HepG2 (cell line): ENCODE measurements at regions not wholly inside any gene's neighbourhood (a gene's known extent, or its start where the extent isn't known, plus 50 kb on each side); places are given as distances from the start of the nearest gene placed in this dataset.
A peak's percentile ranks its signal among the peaks of the same experiment; 100 is the strongest.

Experiments
- ARHGAP35 ChIP-seq: sonication (generic); formaldehyde crosslinking; IDR thresholded peaks from 2 replicates; pipeline ENCODE4 v1.9.0; 2022; ENCODE audit warnings: mild to moderate bottlenecking, inconsistent platforms, moderate library complexity, missing genetic modification reagents, borderline replicate concordance
- ARNT ChIP-seq: fragments of 450-650 bp; IDR thresholded peaks from 2 replicates; pipeline ENCODE4 v1.6.1; 2017
- DPF2 ChIP-seq: sonication (generic); formaldehyde crosslinking; IDR thresholded peaks from 2 replicates; pipeline ENCODE4 v1.4.0; 2020; ENCODE audit warnings: mild to moderate bottlenecking, low read depth, missing genetic modification reagents, borderline replicate concordance
- GATAD2A ChIP-seq: IDR thresholded peaks from 2 replicates; pipeline ENCODE4 v1.6.1; 2016
- HNRNPLL ChIP-seq: fragments of 200-400 bp; formaldehyde crosslinking; IDR thresholded peaks from 2 replicates; pipeline ENCODE4 v1.6.1; 2017; ENCODE audit warnings: mild to moderate bottlenecking, low read depth, low read length; ENCODE audit not compliant: poor library complexity, severe bottlenecking
- KAT2B ChIP-seq: fragments of 150-350 bp; IDR thresholded peaks from 2 replicates; pipeline ENCODE4 v1.6.1; 2014; ENCODE audit warnings: low read depth, low read length, borderline replicate concordance
- MXD4 ChIP-seq: IDR thresholded peaks from 2 replicates; pipeline ENCODE4 v1.6.1; 2016; ENCODE audit warnings: mild to moderate bottlenecking, missing biosample characterization, missing genetic modification reagents
- NFKB2 ChIP-seq: sonication (generic); formaldehyde crosslinking; IDR thresholded peaks from 2 replicates; pipeline ENCODE4 v1.4.0; 2020; ENCODE audit warnings: missing genetic modification reagents, borderline replicate concordance
- PAXIP1 ChIP-seq: sonication (generic); formaldehyde crosslinking; conservative IDR thresholded peaks from 2 replicates; pipeline ENCODE4 v1.4.0; 2020; ENCODE audit warnings: mild to moderate bottlenecking, missing genetic modification reagents, moderate library complexity
- PRMT3 ChIP-seq: sonication (generic); formaldehyde crosslinking; IDR thresholded peaks from 2 replicates; pipeline ENCODE4 v1.8.1; 2022; ENCODE audit warnings: low read depth, mild to moderate bottlenecking, moderate library complexity, missing genetic modification reagents, borderline replicate concordance
- RFX5 ChIP-seq: IDR thresholded peaks from 2 replicates; pipeline ENCODE4 v1.6.1; 2011; ENCODE audit warnings: low read depth, low read length, improper control_type of control experiment
- USF2 ChIP-seq, 2 experiments: sonication (generic) in 1 of 2; formaldehyde crosslinking in 1 of 2; IDR thresholded peaks; 2 replicates each; pipeline versions ENCODE4 v1.5.1 to v1.6.1; 2011 to 2020; ENCODE audit warnings: borderline replicate concordance in 1 of 2, low read depth in 1 of 2, low read length in 1 of 2, mild to moderate bottlenecking in 1 of 2, missing genetic modification reagents in 1 of 2, moderate library complexity in 1 of 2
- ZFP90 ChIP-seq: sonication (generic); formaldehyde crosslinking; IDR thresholded peaks from 2 replicates; pipeline ENCODE4 v1.8.0; 2022; ENCODE audit warnings: missing genetic modification reagents, mild to moderate bottlenecking, inconsistent platforms, borderline replicate concordance
- ZFP91 ChIP-seq: sonication (generic); formaldehyde crosslinking; IDR thresholded peaks from 2 replicates; pipeline ENCODE4 v1.9.0; 2022; ENCODE audit warnings: missing genetic modification reagents, mild to moderate bottlenecking, borderline replicate concordance
- ZNF503 ChIP-seq: sonication (generic); formaldehyde crosslinking; IDR thresholded peaks from 2 replicates; pipeline ENCODE4 v1.4.0; 2020; ENCODE audit warnings: missing genetic modification reagents
- ZNF777 ChIP-seq: sonication (generic); formaldehyde crosslinking; IDR thresholded peaks from 2 replicates; pipeline ENCODE4 v1.4.0; 2020; ENCODE audit warnings: missing genetic modification reagents
- ZUFSP ChIP-seq: sonication (generic); formaldehyde crosslinking; IDR thresholded peaks from 2 replicates; pipeline ENCODE4 v1.9.0; 2021; ENCODE audit warnings: missing genetic modification reagents, mild to moderate bottlenecking, borderline replicate concordance

- TF ChIP-seq PAXIP1 (CRISPR knock-in tag) (peak; percentile 89), HNRNPLL (no peak), ZNF777 (no peak), ZUFSP (CRISPR knock-in tag) (no peak), ZFP90 (CRISPR knock-in tag) (no peak), ZFP91 (no peak), USF2 (IDR thresholded peaks at IDR 0.05; ENCODE audit: low read depth, low read length) (no peak), USF2 (CRISPR knock-in tag; IDR thresholded peaks at IDR 0.05; ENCODE audit: borderline replicate concordance) (no peak), ARHGAP35 (CRISPR knock-in tag) (no peak), ZNF503 (CRISPR knock-in tag) (peak; percentile 35; the same call in 1 of the 2 replicates), MXD4 (CRISPR knock-in tag) (no peak), KAT2B (no peak), ARNT (no peak), PRMT3 (CRISPR knock-in tag) (no peak), DPF2 (peak; percentile 65; the same call in 1 of the 2 replicates), RFX5 (no peak), GATAD2A (CRISPR knock-in tag) (peak; percentile 83), NFKB2 (no peak)
Measured at GRCh38 chr18:39344487-39344886, 1778.9 kb upstream of the CELF4 start (continued).
